ENCODE measurements at regions not wholly inside any gene's neighbourhood (a gene's known extent, or its start where the extent isn't known, plus 50 kb on each side); places are given as distances from the start of the nearest gene placed in this dataset.

DNA sequence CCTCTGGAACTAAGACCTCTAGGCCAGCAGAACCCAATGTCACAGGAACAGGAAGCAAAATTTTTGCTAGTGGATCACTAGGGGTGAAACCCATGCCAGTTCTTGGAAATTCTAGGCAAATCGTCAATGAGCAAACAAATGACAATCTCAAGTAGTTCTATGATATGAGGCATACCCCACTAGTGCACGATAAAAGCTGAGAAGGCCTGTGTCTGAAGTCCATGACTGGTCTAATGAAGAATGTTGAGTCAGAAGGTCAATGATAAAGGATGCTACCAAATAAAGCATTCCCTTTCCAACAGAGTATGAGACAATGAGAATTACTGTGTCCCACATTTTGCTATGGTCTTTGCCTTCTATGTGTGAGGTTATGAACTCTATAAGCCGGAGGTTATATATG lies 149.4 kb upstream of the NOX3 start:
- TF ChIP-seq, protein P1, sequence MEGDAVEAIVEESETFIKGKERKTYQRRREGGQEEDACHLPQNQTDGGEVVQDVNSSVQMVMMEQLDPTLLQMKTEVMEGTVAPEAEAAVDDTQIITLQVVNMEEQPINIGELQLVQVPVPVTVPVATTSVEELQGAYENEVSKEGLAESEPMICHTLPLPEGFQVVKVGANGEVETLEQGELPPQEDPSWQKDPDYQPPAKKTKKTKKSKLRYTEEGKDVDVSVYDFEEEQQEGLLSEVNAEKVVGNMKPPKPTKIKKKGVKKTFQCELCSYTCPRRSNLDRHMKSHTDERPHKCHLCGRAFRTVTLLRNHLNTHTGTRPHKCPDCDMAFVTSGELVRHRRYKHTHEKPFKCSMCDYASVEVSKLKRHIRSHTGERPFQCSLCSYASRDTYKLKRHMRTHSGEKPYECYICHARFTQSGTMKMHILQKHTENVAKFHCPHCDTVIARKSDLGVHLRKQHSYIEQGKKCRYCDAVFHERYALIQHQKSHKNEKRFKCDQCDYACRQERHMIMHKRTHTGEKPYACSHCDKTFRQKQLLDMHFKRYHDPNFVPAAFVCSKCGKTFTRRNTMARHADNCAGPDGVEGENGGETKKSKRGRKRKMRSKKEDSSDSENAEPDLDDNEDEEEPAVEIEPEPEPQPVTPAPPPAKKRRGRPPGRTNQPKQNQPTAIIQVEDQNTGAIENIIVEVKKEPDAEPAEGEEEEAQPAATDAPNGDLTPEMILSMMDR (IDR thresholded peaks at IDR 0.05; ENCODE audit: low read depth, low read length), result no peak
- no peak for TF ChIP-seq POLR2A (IDR thresholded peaks at IDR 0.05; ENCODE audit: extremely low read depth, insufficient read length)
